GM21723 (cell line): ENCODE measurements at regions not wholly inside any gene's neighbourhood (a gene's known extent, or its start where the extent isn't known, plus 50 kb on each side); places are given as distances from the start of the nearest gene placed in this dataset.
"Not testable (repeated sequence)": the region's sequence is repeated elsewhere in the genome, so short reads cannot be mapped to it uniquely, and the experiment has no call there.

Experiments used
- ATAC-seq: cut with Tn5 transposase; IDR thresholded peaks from one replicate; pipeline ENCODE4 v1.9.1; 2021; ENCODE audit warnings: mild to moderate bottlenecking, moderate library complexity; ENCODE audit not compliant: unreplicated experiment

DNA sequence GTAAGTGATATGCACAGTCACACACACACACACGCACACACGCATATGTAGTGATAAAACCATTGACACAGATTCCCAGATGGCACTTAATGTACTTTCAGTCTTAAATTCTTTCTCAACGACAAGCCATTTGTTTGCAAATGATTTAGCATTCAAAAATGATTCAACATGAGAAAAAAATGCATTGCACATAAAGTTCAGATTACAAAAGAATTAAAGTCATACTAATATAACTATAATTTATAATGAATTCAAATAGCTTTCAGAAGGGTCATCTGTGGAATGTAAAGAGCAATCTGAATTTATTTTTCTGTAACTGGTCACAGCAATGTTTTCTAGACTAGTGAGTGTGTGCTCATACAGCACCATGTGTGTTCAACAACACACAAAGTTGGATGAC, 521.6 kb upstream of the ZNF337 start:
- ATAC-seq: no peak

GRCh38 chr20:26216025-26216424, 519.4 kb upstream of the ZNF337 start:
- no peak for ATAC-seq

- no peak for ATAC-seq
Observed at GRCh38 chr20:26214991-26215390, 518.3 kb upstream of the ZNF337 start.

GRCh38 chr20:26209171-26209941, 512.7 kb upstream of the ZNF337 start:
- no peak for ATAC-seq

DNA sequence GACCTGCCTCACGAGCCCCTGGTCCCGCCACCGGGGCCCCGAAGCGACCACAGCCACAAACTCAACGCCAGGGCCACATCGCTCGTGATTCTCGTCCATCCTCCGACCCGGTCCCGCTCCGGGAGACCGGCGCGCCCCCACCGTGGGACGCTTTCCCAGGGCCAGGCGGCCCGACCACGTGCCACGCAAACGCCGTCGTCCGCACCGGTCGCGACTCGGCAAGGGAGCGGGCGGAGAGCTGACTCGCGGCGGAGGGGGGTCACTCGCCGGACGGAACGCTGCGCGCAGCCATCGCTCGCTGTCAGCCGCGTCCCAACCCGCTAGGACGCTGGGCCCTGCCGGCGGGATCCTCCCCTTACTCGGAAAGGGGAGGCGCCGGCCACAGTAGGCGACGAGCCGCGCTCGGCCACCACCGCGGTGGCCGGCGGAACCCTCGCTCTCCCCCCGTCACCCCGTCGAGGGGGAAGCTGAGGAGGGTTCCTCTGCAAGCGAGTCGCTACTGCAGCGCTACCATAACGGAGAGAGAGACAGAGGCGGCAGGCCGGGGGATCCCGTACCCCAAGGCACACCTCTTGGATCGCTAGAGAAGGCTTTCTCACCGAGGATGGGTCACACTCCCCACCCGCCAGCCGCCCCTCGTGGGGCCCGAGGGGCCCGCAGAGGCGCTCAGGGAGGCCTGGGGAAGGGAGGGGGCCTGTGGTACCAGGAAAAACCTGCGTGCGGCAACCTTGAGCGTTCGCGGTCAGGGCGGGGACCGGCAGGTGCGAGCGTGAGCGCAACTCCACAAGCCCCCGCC, 511.8 kb upstream of the ZNF337 start:
- no peak for ATAC-seq

DNA sequence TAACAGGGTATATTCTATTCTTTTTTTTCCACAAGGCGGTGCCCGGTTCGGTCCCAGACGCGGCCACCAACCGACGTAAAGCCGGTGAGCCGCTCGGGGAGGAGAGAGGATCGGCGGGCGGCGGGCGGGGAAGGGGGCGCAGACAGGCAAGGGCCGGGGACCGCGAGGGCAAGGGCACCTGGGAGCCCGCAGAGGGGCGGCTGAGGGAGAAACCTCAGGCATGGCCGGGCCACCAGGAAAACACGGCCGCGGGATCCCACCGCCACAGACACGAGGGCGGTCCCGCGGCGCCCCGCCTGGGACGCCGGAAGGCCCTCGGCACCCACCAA, 511.3 kb upstream of the ZNF337 start:
- not testable (repeated sequence) for ATAC-seq

DNA sequence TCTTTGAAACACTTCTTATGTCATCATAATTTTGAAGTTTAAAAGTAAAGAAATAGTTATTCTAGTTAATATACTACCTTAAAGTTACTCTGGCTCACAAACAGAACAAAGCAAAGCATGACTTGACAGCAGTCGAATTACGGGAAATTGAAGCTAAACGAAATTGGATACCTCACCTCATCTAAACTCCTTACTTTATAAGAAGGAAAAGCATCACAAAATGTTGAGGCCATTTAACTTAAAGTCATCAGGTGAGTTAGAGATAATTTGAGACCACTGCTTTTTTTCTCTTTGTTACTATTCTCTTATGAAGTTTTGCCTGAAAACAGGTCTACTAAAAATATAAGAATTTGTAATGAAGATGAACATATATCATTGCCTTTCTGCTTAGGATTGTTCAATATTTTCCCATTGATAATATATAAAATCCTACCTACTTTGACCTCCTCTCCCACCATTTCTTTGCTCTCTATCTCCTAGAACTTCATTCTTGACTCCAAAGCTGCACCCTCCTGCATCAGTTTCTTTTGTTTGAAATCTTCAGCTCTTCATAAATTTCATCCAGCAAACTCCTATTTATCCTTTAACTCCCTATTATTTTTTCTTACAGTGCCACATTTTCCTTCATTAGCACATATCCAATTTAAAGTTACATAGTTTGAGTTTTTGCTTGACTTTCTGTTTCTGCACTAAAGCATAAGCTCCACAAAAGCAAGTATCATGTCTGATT, 510.7 kb upstream of the ZNF337 start:
- no peak for ATAC-seq

DNA sequence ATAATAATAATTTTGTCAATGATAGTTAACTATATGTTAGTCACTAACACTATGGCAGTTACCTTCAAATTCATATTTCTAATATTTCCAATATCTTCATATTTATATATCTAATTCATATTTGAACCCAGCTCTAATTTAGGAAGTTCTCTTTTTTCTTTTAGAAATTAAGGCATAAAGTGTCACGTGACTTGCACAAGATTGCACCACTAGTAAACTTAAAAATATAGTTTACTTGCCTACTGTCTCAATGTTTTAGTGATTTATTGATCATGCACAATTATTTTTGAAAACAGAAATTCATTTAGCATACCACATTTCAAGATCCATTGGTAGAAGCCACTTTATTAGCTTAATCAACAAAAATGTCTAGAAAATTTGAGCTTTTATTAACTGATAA, 508.7 kb upstream of the ZNF337 start:
- no peak for ATAC-seq

DNA sequence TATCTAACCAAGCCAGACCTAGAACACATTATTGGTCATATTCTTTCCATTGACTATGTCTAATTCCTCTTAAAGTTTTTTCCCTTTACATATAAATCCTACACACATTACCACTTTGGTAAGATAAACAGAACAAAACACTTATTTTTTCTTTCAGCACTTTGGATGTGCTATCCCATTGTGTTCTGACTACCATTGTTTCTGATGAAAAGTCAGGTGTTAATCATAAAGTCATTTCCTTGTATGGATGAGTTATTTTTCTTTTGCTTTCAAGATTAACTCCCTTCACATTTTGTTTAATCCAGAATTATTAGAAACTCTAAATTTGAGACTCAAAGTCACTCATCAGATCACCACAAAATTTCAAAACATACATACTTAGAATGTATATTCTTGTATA, 504.4 kb upstream of the ZNF337 start:
- ATAC-seq: not testable (repeated sequence)

- ATAC-seq: not testable (repeated sequence)
Observed at GRCh38 chr20:26187329-26187728, 490.7 kb upstream of the ZNF337 start.

DNA sequence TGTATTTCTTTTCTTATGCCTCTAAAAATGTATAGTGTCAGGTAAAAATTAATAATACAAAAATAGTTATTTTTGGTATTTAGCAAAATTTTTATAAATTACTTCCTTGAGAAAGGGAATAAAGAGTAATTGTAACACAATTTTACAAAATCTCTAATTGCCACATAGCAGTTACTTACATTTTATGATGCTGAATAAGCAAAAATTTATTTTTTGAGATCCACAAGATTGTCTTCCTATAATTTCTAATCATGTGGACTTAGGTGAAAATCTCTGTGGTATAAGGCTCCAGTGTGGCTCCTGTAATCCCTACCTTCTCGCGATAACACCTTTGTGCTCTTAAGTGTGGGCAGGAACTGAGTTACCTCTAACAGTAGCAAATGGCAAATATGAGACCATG, 487.1 kb upstream of the ZNF337 start:
- ATAC-seq: not testable (repeated sequence)

GRCh38 chr20:26181364-26181763, 484.7 kb upstream of the ZNF337 start:
- not testable (repeated sequence) for ATAC-seq

DNA sequence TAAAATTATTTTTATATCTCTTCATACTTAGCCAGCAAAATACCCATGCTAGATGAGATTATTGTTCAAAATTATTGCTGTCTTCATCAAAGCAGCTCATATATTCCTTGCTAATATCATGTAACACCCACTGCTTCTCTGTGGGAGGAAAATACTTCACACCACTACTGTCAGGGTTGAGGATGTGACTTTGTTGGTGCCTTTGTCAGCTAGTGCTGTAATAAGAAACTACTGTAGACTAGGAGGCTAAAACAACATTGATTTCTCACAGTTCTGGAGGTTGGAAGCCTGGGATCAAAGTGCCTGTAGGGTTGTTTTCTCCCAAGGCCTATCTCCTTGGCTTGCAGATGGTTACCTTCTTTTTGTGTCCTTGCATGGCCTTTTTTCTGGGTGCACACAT, 475.2 kb upstream of the ZNF337 start:
- ATAC-seq: not testable (repeated sequence)

- no peak for ATAC-seq
Observed at GRCh38 chr20:26169506-26169905, 472.9 kb upstream of the ZNF337 start.

GRCh38 chr20:26167499-26167898, 470.8 kb upstream of the ZNF337 start:
- no peak for ATAC-seq

DNA sequence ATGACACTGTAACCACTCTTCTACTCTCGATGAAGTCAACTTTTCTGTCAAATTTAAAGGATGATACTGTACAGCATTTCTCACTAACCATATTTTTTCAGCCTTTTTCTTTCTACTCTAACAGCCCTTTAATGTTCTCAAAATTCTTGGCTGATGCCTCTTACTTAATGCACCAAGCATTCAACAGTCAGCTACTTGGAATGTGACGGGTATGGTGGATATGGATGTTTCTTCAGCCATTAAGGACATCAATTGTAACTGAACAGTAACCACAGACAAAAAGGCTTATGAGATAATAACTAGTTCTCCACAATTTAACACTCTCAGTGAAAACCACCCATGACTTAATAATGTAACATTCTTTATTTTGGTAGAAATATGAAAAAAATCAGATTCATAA, 467.2 kb upstream of the ZNF337 start:
- ATAC-seq: no peak

- not testable (repeated sequence) for ATAC-seq
Observed at GRCh38 chr20:26163151-26163550, 466.5 kb upstream of the ZNF337 start.

GRCh38 chr20:26161741-26162140, 465.1 kb upstream of the ZNF337 start:
- not testable (repeated sequence) for ATAC-seq

GRCh38 chr20:26160916-26161315, 464.3 kb upstream of the ZNF337 start:
- not testable (repeated sequence) for ATAC-seq

DNA sequence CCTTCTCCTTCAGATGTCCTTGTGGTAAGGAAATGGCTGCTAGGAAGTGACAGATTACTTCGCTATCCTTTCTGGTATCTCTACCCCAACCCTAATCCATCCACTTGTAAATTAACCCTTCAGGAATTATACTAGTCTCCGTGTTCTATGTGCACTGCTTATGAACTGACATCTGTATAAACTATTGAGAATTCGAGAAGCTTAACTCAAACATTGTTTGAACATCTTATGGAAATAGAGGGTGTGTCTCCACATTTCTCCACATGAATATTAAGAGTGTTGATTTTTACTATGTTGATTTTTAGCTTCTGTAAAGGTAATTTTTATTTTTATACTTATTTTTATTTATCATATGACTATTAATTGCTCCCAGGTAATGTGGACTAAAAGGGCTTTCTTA, 457.6 kb upstream of the ZNF337 start:
- no peak for ATAC-seq

DNA sequence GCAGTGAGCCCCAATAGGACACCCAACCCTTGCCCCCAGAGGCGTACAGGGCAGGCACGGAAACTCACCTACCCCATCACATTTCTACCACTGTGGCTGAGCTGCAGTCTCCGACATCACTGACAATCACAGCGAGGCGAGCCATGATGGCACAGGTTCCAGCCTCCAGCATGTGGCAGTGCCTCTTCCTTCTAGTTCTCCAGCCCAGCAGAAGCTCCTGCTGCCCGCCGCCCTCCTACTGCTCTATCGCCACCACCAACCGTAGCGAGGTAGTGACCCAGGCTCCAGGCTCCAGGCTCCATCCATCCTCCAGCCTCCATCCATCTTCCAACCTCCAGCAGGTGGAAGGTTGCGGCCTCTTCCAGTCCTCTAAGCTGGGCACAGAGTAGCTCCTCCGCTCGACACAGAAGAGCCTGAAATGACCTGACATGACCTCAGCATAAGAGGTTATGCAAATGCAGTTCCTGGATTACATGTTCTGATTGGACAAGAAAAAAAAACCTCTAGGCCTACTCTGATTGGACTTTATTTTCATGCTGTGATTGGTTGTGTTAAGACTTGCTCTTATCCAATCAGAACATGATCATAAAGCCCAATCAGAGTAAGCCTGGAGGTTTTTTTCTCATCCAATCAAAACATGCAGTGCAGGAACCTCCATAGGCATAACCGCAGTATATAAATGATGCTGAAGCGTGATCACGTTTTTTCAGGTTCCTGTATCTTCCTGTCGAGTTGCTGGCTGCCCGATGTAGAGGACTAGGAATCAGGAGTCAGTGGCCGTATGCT, 438.9 kb upstream of the ZNF337 start:
- ATAC-seq: no peak
